ENCODE measurements at regions not wholly inside any gene's neighbourhood (a gene's known extent, or its start where the extent isn't known, plus 50 kb on each side); places are given as distances from the start of the nearest gene placed in this dataset.

- ChIA-PET POLR2A (no interaction called here), CTCF (no interaction called here)
- DNase-seq (ENCODE audit: extremely low spot score): no peak
- TF ChIP-seq CTCF (IDR thresholded peaks at IDR 0.05; ENCODE audit: control extremely low read depth, extremely low read depth, low read depth, missing control alignments): no peak
Observed at GRCh38 chr4:24104158-24104565, 214.3 kb upstream of the PPARGC1A start.

DNA sequence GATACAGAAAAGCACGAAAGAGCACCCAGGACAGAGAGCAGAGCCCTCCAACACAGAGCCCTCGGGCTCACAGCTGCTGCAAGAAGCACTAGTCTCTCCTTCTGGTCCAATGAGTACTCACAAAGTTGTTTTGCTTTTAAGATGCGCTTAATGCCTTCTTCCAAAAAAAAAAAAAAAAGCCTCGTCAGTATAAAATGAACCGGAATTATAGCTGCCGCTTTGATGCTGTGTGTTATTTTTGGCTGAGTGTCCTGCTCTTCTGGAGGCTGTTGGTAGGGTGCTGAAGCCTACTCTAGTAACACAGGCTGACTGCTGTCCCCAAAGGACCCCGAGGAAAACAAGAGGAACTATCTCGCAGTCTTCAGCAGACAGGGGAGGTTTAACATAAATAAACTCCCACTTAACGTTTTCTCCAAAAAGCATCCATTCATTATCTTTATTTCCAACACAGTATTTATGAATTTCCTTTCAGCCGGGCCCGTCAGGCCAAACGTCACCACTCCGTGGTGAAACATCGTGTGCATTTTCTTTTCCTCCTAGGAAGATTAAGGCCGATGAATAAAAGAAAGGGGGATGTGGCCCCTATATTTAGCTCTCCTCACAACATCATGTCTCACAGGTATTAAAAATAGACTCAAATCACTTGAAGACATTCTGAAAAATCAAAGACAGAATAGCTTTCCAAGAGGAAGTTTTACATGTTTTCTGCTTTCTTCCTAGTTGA, 213.7 kb upstream of the PPARGC1A start:
- DNase-seq (ENCODE audit: extremely low spot score): no peak
- CTCF ChIA-PET: interaction anchor here (1.2 kb wide), 1 partner anchor 9 kb away, joined by 3 read pairs; no protein-coding TSS in a partner anchor

GRCh38 chr4:24102621-24103020, 212.8 kb upstream of the PPARGC1A start:
- DNase-seq (ENCODE audit: extremely low spot score): no peak
- POLR2A ChIA-PET: no interaction called here
- CTCF ChIA-PET: interaction anchor here (1.0 to 1.2 kb wide), 2 partner anchors 8 to 13 kb away, joined by 3 read pairs; no protein-coding TSS in a partner anchor
- TF ChIP-seq CTCF (IDR thresholded peaks at IDR 0.05; ENCODE audit: control extremely low read depth, extremely low read depth, low read depth, missing control alignments): no peak

More for the DNA sequence above, 213.7 kb upstream of the PPARGC1A start:
- TF ChIP-seq CTCF (IDR thresholded peaks at IDR 0.05; ENCODE audit: control extremely low read depth, extremely low read depth, low read depth, missing control alignments): no peak
- POLR2A ChIA-PET: no interaction called here

- ChIA-PET POLR2A (no interaction called here), CTCF (no interaction called here)
- no peak for TF ChIP-seq CTCF (IDR thresholded peaks at IDR 0.05; ENCODE audit: control extremely low read depth, extremely low read depth, low read depth, missing control alignments)
- DNase-seq (ENCODE audit: extremely low spot score): no peak
Observed at GRCh38 chr4:24096603-24097002, 206.8 kb upstream of the PPARGC1A start.

DNA sequence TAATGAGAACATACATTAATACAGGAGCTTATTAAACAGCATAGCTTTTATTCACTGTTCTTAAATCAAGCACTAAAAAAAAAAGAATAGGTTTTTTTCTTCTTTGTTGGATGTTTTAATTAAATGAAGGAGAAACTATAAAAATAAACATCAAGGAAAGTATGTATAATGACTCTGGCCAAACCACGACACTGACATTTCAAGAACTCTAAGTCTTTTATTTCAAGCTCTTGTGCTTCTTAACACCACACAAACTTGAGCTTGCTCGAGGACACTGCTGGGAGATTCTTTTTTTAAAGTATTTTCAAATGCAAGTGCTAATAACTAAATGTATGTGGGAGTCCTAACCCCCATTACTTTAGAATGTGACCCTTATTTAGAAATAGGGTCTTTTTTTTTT, 204.9 kb upstream of the PPARGC1A start:
- ChIA-PET CTCF (interaction anchor here (1.1 kb wide), 2 partner anchors 8 to 30 kb away, joined by 3 read pairs; no protein-coding TSS in a partner anchor), POLR2A (no interaction called here)
- DNase-seq (ENCODE audit: extremely low spot score): no peak
- no peak for TF ChIP-seq CTCF (IDR thresholded peaks at IDR 0.05; ENCODE audit: control extremely low read depth, extremely low read depth, low read depth, missing control alignments)

- CTCF ChIA-PET: no interaction called here
- TF ChIP-seq CTCF (IDR thresholded peaks at IDR 0.05; ENCODE audit: control extremely low read depth, extremely low read depth, low read depth, missing control alignments): no peak
- DNase-seq (ENCODE audit: extremely low spot score): no peak
- POLR2A ChIA-PET: no interaction called here
Observed at GRCh38 chr4:24093446-24093845, 203.6 kb upstream of the PPARGC1A start.
